Colon (tissue), 2 donors: ENCODE measurements at regions not wholly inside any gene's neighbourhood (a gene's known extent, or its start where the extent isn't known, plus 50 kb on each side); places are given as distances from the start of the nearest gene placed in this dataset.

Experiments
- FAIRE-seq: peaks from 2 replicates; lab custom pipeline; 2012; peaks lifted over from hg19 to GRCh38; lab: Jason Lieb, UNC
- donor health status: control.
- donor health status: control.

DNA sequence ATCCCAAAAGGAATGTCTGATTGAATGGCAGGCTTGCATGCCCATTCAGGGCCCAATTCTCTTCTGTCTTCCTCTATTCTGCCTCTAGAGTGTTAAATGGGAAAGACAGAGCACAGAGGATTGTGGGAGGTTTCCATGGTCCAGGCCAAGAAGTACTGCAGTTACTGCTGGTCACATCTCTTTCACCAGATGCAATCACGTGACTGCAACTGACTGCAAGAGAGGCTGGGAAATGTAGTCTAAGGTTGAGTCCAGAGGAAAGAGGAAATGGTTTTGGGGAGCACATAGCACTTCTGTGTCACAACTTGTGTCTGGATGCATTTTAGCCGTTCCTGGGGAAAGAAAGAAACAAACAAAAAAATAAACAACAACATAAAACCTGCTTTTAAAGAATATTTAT is 336.4 kb upstream of the BTBD3 start:
- FAIRE-seq, result no peak

DNA sequence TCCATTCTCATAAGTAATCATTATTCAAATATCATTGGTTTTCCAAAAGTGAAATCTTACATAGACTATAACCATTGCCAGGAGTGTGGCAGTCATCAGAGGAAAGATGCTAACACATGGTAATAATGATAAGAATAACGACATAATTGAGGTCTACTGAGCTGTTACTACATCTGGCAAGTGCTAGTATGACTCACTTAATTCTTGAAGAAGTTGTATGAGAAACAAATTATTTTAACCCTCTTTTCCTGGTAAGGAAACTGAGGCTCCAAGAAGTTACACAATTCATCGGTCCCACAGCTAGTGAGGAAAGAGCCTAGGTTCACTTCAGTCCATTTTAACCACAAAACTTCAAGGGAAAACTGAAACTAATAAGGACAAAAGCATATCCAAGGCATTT is 335.6 kb upstream of the BTBD3 start:
- FAIRE-seq, result no peak

DNA sequence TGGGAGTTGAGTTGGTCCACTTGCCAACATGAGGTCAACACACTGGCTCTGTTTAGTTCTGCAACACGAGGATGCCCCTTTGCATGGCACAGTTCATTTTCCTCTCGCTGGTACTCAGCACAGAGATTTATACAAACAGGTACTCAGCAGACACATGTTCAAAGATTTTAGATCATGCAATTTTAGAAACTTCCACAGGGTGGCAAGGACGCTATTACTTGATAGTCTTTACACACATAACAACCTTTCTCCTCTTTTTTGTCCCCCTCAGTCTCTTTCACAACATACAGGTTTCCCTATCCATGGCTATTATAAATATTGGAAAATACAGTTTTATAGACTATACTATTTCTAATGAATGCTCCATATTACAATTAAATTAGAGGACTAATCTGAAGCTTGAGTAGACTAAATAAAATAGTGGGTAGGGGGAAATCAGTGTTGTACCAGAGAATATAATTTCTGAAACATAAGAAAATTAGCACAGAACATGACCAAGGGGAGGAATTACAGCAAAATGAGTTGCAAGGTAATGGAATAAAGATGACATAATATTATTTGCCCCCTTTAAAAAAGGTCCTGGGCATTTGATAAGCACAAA is 331.8 kb upstream of the BTBD3 start:
- FAIRE-seq, result no peak

- FAIRE-seq, result no peak
These were observed 328.8 kb upstream of the BTBD3 start for GRCh38 chr20:11588875-11589274.

DNA sequence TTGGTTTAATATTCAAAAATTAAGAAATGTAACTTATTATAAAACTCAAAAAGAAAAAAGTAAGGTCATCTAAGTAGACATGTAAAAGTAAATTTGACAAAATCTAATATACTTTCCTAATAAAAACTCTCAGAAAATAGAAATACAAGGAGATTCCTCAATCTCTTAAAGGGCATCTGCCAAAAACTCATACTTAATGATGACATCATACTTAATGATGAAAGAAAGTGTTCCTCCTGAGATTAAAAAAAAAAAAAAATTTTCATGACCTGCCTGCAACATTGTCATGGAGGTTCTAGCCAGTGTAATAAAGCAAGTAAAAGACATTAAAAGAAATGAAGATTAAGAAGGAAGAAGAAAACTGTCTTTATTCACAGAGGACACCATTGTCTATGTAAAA is 325.7 kb upstream of the BTBD3 start:
- FAIRE-seq, result no peak

- FAIRE-seq, result no peak
These were observed 313.4 kb upstream of the BTBD3 start for GRCh38 chr20:11604339-11604738.

- FAIRE-seq, result no peak
These were observed 310.6 kb upstream of the BTBD3 start for GRCh38 chr20:11607047-11607446.

GRCh38 chr20:11608736-11609135 is 309.0 kb upstream of the BTBD3 start:
- no peak for FAIRE-seq

DNA sequence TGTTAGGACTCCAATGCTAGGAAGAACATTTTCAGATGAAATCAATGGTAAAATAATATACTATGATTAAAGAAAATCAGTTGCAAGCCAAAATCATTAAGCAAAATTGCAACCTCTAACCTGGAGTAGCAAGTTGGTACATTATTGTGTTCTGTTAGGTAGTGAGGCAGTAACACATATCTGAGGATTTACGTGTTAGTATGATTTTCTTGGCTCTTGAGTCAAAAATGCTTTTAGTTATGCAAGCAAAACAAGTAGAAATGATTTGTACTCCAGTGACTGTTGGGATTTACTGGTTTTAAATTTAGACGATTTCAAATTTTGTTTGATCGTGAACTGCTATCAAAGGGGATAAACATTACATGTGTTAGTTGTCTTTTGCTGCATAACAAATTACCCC is 293.0 kb upstream of the BTBD3 start:
- FAIRE-seq, result no peak

GRCh38 chr20:11626551-11626950 is 291.1 kb upstream of the BTBD3 start:
- FAIRE-seq, result no peak

GRCh38 chr20:11642866-11643265 is 274.8 kb upstream of the BTBD3 start:
- FAIRE-seq, result no peak

- no peak for FAIRE-seq
These were observed 271.3 kb upstream of the BTBD3 start for GRCh38 chr20:11646359-11646758.

DNA sequence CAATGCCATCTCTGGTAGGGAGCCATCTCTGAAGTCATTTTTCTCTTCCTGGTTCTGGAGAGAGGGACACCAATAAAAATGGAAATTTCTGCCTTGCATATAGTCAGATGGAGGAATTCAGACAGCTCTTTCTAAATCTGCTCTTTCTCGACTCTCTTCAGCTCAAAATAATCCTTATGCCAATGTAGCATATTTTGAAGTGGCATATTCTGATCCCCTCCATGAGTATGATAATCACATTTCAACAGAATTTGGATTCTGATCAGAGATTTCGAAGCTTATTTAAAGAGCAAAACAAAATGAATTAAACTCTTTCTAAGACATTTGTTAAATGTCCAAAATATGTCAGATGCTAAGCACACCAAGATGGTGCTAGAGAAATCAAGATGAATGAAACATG is 267.1 kb upstream of the BTBD3 start:
- no peak for FAIRE-seq

DNA sequence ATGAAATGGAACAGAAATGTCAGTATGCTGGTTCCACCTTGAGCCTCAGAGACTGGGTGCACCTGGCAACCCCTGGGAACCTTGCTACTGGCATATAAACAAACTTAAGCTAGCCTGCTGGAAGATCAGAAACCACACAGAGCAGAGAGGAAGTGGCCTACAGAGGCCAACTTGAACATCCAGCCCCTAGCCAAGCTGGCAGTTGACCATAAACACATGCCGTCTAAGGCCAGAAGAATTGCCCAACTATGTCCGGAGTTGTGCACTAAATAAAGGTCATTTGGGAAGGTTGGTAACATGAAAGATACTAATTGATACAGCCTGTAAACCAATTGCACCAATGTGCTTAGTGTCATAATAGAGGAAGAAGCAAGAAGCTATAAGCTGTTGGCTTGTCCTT is 266.6 kb upstream of the BTBD3 start:
- no peak for FAIRE-seq

DNA sequence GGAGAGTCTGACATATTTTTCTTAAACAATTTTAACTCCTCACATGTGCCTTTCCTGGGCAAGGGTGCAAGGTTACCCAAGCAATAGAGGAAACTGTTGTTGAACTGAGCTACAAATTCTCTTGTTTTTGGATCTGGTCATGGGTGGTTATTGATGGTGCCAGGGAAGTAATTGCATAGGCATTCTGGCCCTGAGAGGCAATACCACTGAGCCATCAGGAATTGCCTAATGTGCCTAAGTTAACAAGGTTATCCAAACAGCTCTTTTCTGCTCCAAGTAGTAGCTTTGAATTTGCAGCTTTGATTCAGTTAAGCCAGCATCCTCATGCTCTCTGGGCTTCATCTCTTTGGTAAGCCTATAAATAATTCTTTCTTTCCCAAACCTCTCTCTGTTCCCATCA is 266.0 kb upstream of the BTBD3 start:
- no peak for FAIRE-seq

GRCh38 chr20:11652128-11652527 is 265.6 kb upstream of the BTBD3 start:
- no peak for FAIRE-seq

DNA sequence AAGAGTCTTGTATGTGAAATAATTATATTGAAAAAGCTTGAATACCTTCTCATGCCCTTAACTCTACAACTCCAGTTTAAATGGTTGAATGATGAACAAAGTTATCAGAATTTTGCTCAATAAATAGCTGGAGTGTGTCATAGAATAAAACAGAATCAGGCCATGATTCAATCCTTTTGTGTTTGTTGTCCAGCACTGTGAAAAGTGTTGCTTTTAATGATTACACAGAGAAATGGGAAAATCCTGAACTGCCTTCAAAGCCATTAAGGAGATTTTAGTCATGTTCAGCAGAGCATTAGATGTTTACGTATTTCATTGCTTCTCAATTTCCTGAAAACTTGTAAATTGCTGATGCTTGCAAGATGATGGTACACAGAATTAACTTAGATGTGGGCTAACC is 262.9 kb upstream of the BTBD3 start:
- no peak for FAIRE-seq

GRCh38 chr20:11660673-11661072 is 257.0 kb upstream of the BTBD3 start:
- no peak for FAIRE-seq

GRCh38 chr20:11671015-11671511 is 246.6 kb upstream of the BTBD3 start:
- FAIRE-seq, result no peak

DNA sequence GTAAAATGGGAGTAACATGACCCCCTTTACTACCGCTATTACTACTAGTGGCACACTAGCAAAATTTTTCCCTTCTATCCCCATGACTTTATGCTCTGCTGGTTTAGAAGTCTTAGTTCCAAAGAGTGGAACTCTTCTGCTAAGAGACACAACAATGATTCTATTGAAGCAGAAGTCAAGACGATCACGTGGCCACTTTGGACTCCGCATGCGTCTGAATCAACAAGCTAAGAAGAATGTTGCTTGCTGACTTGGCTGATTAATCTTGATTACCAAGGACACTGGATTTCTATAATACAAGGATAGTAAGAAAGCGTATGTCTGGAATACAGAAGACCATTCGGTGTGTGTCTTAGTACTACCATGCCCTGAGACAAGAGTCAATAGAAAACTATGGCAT is 244.7 kb upstream of the BTBD3 start:
- FAIRE-seq, result no peak

DNA sequence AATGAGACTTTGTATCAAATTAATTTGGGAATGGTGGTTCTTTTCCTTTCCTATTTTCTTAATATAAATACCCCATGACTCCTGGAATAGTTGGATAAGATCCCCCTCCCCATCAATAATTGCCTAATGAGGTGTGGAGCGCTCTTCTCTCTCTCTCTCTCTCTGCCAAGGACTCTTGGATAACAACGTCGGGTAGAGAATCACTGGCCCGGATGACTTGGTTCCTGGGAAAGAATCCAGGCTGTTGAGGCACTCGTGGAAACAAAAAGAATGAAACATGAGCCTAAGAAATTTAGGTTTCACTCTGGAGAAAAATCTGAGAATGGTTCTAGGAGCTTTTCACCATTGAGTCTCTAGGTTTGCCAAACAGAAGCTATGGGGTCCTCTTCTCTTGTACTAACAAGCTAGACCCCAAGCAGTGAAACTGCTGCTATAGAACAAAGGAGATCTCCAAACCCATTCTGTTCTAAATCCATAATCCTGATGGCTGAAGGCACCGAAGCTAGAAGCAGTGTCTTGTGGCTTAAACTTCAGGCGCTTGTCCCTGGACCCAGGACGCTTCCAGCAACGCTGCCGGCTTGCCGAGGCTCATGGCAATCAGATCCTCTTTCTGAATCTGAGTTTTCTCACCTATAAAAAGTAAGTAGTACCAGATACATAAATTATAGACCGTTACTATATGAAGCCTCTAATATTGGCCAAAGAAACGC is 241.6 kb upstream of the BTBD3 start:
- no peak for FAIRE-seq

GRCh38 chr20:11676630-11677287 is 240.9 kb upstream of the BTBD3 start:
- FAIRE-seq, result no peak

GRCh38 chr20:11677428-11677827 is 240.3 kb upstream of the BTBD3 start:
- FAIRE-seq, result no peak

GRCh38 chr20:11677836-11678235 is 239.9 kb upstream of the BTBD3 start:
- no peak for FAIRE-seq
